ENCODE measurements at regions not wholly inside any gene's neighbourhood (a gene's known extent, or its start where the extent isn't known, plus 50 kb on each side); places are given as distances from the start of the nearest gene placed in this dataset.

DNA sequence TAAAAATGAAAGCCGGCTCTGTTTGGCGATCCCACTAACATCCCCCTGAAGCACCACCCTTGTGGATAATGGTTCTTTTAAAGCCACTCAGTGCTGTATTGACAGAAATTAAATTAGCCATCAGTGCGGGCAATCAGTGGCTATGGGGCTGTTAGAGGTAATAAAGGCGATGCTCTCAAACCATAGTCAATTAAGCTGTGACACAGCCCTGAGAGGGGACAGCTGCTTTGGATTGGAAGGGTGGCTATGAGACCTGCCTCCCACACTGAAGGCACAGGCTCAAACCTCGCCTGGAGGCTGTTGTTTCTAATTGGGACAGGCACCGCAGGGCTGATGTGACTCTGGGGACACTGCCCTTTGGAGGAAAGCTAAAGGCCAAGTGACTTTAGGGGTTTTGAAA lies 562.2 kb downstream of the VRK1 start:
- H3K27ac ChIP-seq (ENCODE audit: low read length), result no peak overlapping the region
- no peaks in the 10 kb centered on the region for H3K4me1 ChIP-seq (ENCODE audit: control insufficient read depth in 1 of 2, insufficient read depth in 2 of 2, low read length in 2 of 2)
- no peaks in the 10 kb centered on the region for H3K36me3 ChIP-seq (ENCODE audit: control insufficient read depth in 1 of 2, insufficient read depth in 2 of 2, low read length in 2 of 2)
- H3K4me3 ChIP-seq (ENCODE audit: low read depth in 1 of 2, low read length in 2 of 2), result no peak overlapping the region
- no peaks in the 10 kb centered on the region for H3K27me3 ChIP-seq (ENCODE audit: low read depth, low read length)
- H3K9me3 ChIP-seq (ENCODE audit: control insufficient read depth in 1 of 2, low read length in 2 of 2), result no peaks in the 10 kb centered on the region

DNA sequence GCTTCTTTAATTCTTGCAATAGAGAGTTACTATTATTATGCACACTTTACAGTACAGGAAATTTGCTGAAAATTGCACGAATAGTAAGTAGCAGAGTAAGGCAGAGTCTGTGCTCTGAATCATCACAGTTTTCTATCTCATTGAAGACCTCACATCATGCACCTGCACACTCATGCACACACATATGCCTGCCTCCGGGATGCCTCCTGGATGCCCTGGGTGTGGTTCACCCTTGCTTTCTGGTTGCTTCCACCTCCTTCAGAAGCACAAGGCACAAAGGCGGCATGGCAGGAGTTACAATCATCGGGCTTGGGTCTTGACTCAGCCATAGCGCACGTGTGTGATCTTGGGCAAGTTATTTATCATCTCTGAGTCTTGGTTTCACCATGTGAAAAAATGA lies 564.0 kb downstream of the VRK1 start:
- Histone ChIP-seq H3K4me3 (ENCODE audit: low read depth in 1 of 2, low read length in 2 of 2) (no peak overlapping the region), H3K27me3 (ENCODE audit: low read depth, low read length) (no peaks in the 10 kb centered on the region), H3K4me1 (ENCODE audit: control insufficient read depth in 1 of 2, insufficient read depth in 2 of 2, low read length in 2 of 2) (no peaks in the 10 kb centered on the region), H3K36me3 (ENCODE audit: control insufficient read depth in 1 of 2, insufficient read depth in 2 of 2, low read length in 2 of 2) (no peaks in the 10 kb centered on the region), H3K27ac (ENCODE audit: low read length) (no peak overlapping the region), H3K9me3 (ENCODE audit: control insufficient read depth in 1 of 2, low read length in 2 of 2) (no peaks in the 10 kb centered on the region)

DNA sequence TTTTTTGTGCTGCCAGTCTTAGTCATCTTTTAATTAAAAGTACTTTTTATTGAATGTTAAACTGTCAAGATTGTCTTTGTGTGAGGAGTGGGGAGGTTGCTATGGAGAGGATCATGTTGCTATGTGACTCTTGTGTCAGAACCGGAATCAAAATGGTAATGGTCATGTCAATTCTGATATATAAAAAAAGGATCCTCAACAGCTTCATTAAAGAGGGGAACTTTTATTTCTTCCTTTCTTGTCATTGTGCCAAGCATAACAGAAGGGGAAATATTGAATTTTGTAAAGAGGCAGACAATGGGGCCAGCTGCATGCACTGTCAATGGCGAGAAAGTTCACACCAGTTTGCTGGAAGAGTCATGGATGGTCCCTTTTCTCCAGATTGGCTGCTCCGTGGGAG lies 564.8 kb downstream of the VRK1 start:
- Histone ChIP-seq H3K9me3 (ENCODE audit: control insufficient read depth in 1 of 2, low read length in 2 of 2) (no peaks in the 10 kb centered on the region), H3K27me3 (ENCODE audit: low read depth, low read length) (no peaks in the 10 kb centered on the region), H3K4me1 (ENCODE audit: control insufficient read depth in 1 of 2, insufficient read depth in 2 of 2, low read length in 2 of 2) (no peaks in the 10 kb centered on the region), H3K27ac (ENCODE audit: low read length) (no peak overlapping the region), H3K36me3 (ENCODE audit: control insufficient read depth in 1 of 2, insufficient read depth in 2 of 2, low read length in 2 of 2) (no peaks in the 10 kb centered on the region), H3K4me3 (ENCODE audit: low read depth in 1 of 2, low read length in 2 of 2) (no peak overlapping the region)

DNA sequence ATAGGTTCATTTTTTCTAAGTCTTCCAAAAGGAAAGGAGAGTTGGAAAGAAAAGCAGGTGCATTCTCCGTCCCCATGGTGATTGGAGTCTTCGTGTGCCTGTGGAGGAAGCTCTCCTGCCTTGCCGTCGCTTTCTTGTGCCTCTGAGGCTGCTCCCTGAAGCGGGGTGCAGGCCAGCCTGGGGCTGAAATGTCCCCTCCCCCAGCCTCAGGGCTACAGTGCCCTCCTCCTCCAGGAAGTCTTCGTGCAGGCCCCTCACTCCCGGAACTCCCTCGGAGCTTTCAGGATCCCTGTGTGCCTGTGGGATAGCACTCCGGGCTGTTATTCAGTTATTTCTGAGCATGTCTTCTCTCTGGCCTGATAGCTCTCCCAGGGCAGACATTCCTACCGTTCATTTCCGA lies 569.2 kb downstream of the VRK1 start:
- Histone ChIP-seq H3K4me3 (ENCODE audit: low read depth in 1 of 2, low read length in 2 of 2) (no peak overlapping the region), H3K27me3 (ENCODE audit: low read depth, low read length) (no peaks in the 10 kb centered on the region), H3K36me3 (ENCODE audit: control insufficient read depth in 1 of 2, insufficient read depth in 2 of 2, low read length in 2 of 2) (no peaks in the 10 kb centered on the region), H3K27ac (ENCODE audit: low read length) (no peak overlapping the region), H3K9me3 (ENCODE audit: control insufficient read depth in 1 of 2, low read length in 2 of 2) (no peaks in the 10 kb centered on the region), H3K4me1 (ENCODE audit: control insufficient read depth in 1 of 2, insufficient read depth in 2 of 2, low read length in 2 of 2) (no peaks in the 10 kb centered on the region)

DNA sequence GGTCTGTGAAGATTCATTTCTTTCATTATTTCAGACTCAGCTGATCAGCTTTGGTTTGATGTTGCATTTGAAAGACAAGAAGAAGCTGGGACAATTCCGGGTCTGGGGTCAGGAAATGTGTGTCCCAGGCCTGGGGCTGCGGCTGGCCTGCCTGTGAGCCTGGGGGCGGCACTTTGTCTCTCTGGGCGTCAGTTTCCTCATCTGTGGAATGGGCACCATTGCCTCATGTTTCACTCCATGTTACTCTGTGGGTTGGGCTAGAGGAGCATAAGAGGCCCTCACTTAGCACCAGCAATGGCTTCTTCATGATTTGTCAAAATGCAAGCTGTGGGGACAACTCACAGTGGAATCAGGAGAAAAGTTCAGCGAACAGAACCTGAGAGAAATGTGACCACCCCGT lies 570.1 kb downstream of the VRK1 start:
- Histone ChIP-seq H3K36me3 (ENCODE audit: control insufficient read depth in 1 of 2, insufficient read depth in 2 of 2, low read length in 2 of 2) (no peaks in the 10 kb centered on the region), H3K27ac (ENCODE audit: low read length) (no peak overlapping the region), H3K27me3 (ENCODE audit: low read depth, low read length) (no peaks in the 10 kb centered on the region), H3K4me1 (ENCODE audit: control insufficient read depth in 1 of 2, insufficient read depth in 2 of 2, low read length in 2 of 2) (no peaks in the 10 kb centered on the region), H3K9me3 (ENCODE audit: control insufficient read depth in 1 of 2, low read length in 2 of 2) (no peaks in the 10 kb centered on the region), H3K4me3 (ENCODE audit: low read depth in 1 of 2, low read length in 2 of 2) (no peak overlapping the region)

DNA sequence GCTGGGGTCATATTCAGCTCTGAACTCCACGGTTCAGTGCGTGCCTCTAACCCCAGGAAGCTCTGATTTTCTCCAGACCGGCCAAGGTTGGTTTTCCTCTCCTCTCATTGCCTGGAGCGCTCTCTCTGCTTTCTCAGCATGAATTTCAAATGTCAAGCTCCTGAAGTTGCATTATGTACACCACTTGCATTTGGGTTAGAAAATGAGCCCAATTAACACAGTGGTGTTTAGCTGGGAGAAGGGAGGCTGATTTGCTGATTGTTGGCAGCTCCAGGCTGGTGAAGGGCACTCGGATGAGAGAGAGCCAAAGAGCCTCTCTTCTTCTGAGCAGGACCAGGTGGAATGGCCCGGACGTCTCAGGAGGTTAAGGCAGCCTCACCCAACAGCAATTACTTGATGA lies 570.9 kb downstream of the VRK1 start:
- Histone ChIP-seq H3K27me3 (ENCODE audit: low read depth, low read length) (no peaks in the 10 kb centered on the region), H3K27ac (ENCODE audit: low read length) (no peak overlapping the region), H3K4me3 (ENCODE audit: low read depth in 1 of 2, low read length in 2 of 2) (no peak overlapping the region), H3K36me3 (ENCODE audit: control insufficient read depth in 1 of 2, insufficient read depth in 2 of 2, low read length in 2 of 2) (no peaks in the 10 kb centered on the region), H3K9me3 (ENCODE audit: control insufficient read depth in 1 of 2, low read length in 2 of 2) (no peaks in the 10 kb centered on the region), H3K4me1 (ENCODE audit: control insufficient read depth in 1 of 2, insufficient read depth in 2 of 2, low read length in 2 of 2) (no peaks in the 10 kb centered on the region)

DNA sequence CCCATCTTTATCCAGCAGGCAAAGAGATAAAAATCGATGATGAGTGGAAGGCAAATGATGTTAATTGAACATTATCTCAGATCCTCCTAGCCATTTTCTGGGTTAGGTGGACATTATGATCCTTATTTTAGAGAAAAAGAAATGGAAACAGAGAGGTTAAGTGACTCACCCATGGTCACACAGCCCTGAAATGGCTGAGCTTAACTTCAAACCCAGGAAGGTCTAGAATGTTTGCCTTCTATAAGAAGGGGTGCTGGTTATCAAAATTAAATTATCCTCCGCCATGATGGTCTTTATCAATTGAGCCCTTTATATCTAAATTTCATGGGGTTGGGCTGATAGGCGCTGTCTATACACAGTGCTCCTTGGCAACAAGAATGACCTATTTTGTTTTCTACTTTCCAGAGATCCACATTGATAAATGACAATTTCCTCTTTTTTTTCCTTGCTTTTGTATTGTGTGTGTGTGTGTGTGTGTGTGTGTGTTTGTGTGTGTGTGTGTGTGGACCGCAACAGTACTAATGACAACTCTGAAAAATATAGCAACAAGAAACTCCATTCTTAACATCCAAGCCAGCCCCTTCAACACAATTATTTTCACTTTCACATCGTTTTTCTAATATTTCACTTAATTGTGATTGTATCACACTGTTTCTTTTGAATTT lies 571.9 kb downstream of the VRK1 start:
- Histone ChIP-seq H3K4me1 (ENCODE audit: control insufficient read depth in 1 of 2, insufficient read depth in 2 of 2, low read length in 2 of 2) (no peaks in the 10 kb centered on the region), H3K27me3 (ENCODE audit: low read depth, low read length) (no peaks in the 10 kb centered on the region), H3K36me3 (ENCODE audit: control insufficient read depth in 1 of 2, insufficient read depth in 2 of 2, low read length in 2 of 2) (no peaks in the 10 kb centered on the region), H3K9me3 (ENCODE audit: control insufficient read depth in 1 of 2, low read length in 2 of 2) (no peaks in the 10 kb centered on the region), H3K4me3 (ENCODE audit: low read depth in 1 of 2, low read length in 2 of 2) (no peak overlapping the region), H3K27ac (ENCODE audit: low read length) (no peak overlapping the region)

DNA sequence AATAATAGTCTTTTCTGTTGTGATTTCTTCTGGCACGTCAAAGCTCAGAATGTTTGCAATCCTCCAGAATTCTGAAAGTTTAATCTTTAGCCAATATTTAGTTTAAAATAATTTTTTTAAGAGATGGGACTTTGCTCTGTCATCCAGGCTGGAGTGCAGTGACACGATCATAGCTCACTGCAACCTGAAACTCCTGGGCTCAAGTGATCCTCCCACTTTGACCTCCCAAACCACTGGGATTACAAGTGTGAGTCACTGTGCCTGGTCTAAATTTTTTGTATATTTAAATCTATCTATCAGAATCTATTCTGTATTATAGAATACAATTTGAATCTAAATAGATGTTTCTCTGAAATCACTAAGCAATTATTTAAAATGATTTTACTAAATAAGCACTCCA lies 572.7 kb downstream of the VRK1 start:
- Histone ChIP-seq H3K27ac (ENCODE audit: low read length) (no peak overlapping the region), H3K36me3 (ENCODE audit: control insufficient read depth in 1 of 2, insufficient read depth in 2 of 2, low read length in 2 of 2) (no peaks in the 10 kb centered on the region), H3K4me3 (ENCODE audit: low read depth in 1 of 2, low read length in 2 of 2) (no peak overlapping the region), H3K9me3 (ENCODE audit: control insufficient read depth in 1 of 2, low read length in 2 of 2) (no peaks in the 10 kb centered on the region), H3K4me1 (ENCODE audit: control insufficient read depth in 1 of 2, insufficient read depth in 2 of 2, low read length in 2 of 2) (no peaks in the 10 kb centered on the region), H3K27me3 (ENCODE audit: low read depth, low read length) (no peaks in the 10 kb centered on the region)

DNA sequence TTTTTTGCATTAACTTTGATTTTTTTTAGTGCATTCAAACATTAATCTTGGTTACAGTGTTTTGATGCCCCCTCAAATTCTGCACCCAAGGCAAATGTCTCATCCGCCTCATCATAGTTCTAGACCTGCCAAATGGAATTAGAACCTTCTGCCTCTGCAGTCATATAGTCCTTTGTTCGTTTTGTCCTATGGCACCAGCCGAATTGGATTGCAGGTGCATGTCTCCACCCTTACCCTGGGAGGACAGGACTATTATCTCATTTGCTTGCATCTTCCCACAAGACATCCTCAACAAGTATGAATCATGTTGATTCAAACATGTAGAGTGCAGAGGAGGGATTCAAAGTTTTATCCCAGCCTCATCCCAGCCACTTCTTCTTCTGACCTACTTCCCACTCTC lies 579.1 kb downstream of the VRK1 start:
- H3K27me3 ChIP-seq (ENCODE audit: low read depth, low read length), result no peaks in the 10 kb centered on the region
- no peaks in the 10 kb centered on the region for H3K9me3 ChIP-seq (ENCODE audit: control insufficient read depth in 1 of 2, low read length in 2 of 2)

DNA sequence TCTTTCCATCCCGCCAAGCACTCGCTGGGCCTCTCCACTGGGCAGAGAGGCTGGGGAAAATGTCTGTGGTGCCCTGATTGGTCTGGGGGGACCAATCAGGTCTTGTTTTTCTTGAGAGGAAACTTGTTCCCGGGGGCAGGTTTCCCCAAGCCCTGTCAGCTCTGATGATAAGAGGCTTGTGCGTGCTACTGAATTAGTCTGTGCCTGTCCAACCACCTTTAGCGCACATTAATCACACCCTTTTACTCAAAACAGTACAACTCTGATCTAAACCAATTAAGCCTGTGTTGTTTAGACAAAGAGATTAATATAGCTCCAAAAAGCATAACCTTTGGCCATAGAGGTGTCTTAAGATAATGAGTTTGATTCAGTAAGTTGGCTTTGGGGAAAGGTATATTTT lies 580.4 kb downstream of the VRK1 start:
- no peaks in the 10 kb centered on the region for H3K27me3 ChIP-seq (ENCODE audit: low read depth, low read length)
- H3K4me3 ChIP-seq (ENCODE audit: low read depth in 1 of 2, low read length in 2 of 2), result no peak overlapping the region
- H3K36me3 ChIP-seq (ENCODE audit: control insufficient read depth in 1 of 2, insufficient read depth in 2 of 2, low read length in 2 of 2), result no peaks in the 10 kb centered on the region
- H3K4me1 ChIP-seq (ENCODE audit: control insufficient read depth in 1 of 2, insufficient read depth in 2 of 2, low read length in 2 of 2), result no peaks in the 10 kb centered on the region
- H3K9me3 ChIP-seq (ENCODE audit: control insufficient read depth in 1 of 2, low read length in 2 of 2), result no peaks in the 10 kb centered on the region
- no peak overlapping the region for H3K27ac ChIP-seq (ENCODE audit: low read length)

More for the DNA sequence above, 579.1 kb downstream of the VRK1 start:
- Histone ChIP-seq H3K4me3 (ENCODE audit: low read depth in 1 of 2, low read length in 2 of 2) (no peak overlapping the region), H3K4me1 (ENCODE audit: control insufficient read depth in 1 of 2, insufficient read depth in 2 of 2, low read length in 2 of 2) (no peaks in the 10 kb centered on the region), H3K36me3 (ENCODE audit: control insufficient read depth in 1 of 2, insufficient read depth in 2 of 2, low read length in 2 of 2) (no peaks in the 10 kb centered on the region), H3K27ac (ENCODE audit: low read length) (no peak overlapping the region)

DNA sequence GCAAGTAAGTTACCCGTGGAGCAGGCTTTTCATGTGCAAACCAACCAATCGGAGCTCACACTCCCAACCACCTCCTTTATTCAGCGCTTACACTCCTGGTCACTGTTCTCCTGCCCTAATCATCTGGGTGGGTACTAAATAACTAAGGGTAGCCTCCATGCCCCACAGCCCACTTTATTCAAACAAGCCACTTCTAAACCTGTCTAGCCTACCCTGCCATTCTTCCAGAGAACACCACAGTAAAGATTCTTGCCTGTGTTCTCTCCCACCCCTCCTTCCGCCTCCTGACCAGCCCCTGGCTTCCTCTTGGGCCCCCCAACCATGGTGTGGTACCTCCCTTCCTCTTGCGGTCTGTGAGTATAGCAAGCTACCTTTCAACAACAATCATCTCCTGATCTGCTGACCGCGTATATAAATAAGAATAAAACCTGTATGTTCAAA lies 581.9 kb downstream of the VRK1 start:
- Histone ChIP-seq H3K36me3 (ENCODE audit: control insufficient read depth in 1 of 2, insufficient read depth in 2 of 2, low read length in 2 of 2) (no peaks in the 10 kb centered on the region), H3K9me3 (ENCODE audit: control insufficient read depth in 1 of 2, low read length in 2 of 2) (no peaks in the 10 kb centered on the region), H3K4me1 (ENCODE audit: control insufficient read depth in 1 of 2, insufficient read depth in 2 of 2, low read length in 2 of 2) (no peaks in the 10 kb centered on the region), H3K4me3 (ENCODE audit: low read depth in 1 of 2, low read length in 2 of 2) (no peak overlapping the region), H3K27ac (ENCODE audit: low read length) (no peak overlapping the region), H3K27me3 (ENCODE audit: low read depth, low read length) (no peaks in the 10 kb centered on the region)

DNA sequence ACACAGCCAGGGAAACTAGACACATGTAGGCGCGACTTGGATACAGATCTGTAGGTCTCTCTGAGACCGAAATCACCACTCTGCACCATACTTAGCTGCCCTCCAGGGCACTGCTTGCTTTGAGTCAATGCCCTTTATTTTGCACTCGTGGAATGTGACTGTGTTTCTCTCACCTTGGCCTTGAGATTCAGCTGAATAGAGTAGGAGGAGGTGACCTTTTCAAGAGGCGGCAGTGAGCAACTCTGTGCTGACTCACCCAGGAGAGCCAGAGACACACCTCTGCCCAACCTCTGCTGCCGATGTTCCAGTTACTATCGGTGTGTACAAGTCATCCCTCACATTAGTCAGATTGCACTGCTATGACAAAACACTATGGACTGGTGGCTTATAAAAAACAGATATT lies 583.4 kb downstream of the VRK1 start:
- Histone ChIP-seq H3K36me3 (ENCODE audit: control insufficient read depth in 1 of 2, insufficient read depth in 2 of 2, low read length in 2 of 2) (no peaks in the 10 kb centered on the region), H3K27ac (ENCODE audit: low read length) (no peak overlapping the region), H3K4me3 (ENCODE audit: low read depth in 1 of 2, low read length in 2 of 2) (no peak overlapping the region), H3K27me3 (ENCODE audit: low read depth, low read length) (no peaks in the 10 kb centered on the region), H3K9me3 (ENCODE audit: control insufficient read depth in 1 of 2, low read length in 2 of 2) (no peaks in the 10 kb centered on the region), H3K4me1 (ENCODE audit: control insufficient read depth in 1 of 2, insufficient read depth in 2 of 2, low read length in 2 of 2) (no peaks in the 10 kb centered on the region)

Measured in muscle layer of duodenum (tissue), 2 donors.